GM18519 (cell line): ENCODE measurements at regions not wholly inside any gene's neighbourhood (a gene's known extent, or its start where the extent isn't known, plus 50 kb on each side); places are given as distances from the start of the nearest gene placed in this dataset.
"Not testable (repeated sequence)": the region's sequence is repeated elsewhere in the genome, so short reads cannot be mapped to it uniquely, and the experiment has no call there.

ENCODE experiments used
- ATAC-seq: cut with Tn5 transposase; IDR thresholded peaks from one replicate; pipeline ENCODE4 v1.9.1; 2021; ENCODE audit warnings: mild to moderate bottlenecking, moderate library complexity; ENCODE audit not compliant: unreplicated experiment, low FRiP score

DNA sequence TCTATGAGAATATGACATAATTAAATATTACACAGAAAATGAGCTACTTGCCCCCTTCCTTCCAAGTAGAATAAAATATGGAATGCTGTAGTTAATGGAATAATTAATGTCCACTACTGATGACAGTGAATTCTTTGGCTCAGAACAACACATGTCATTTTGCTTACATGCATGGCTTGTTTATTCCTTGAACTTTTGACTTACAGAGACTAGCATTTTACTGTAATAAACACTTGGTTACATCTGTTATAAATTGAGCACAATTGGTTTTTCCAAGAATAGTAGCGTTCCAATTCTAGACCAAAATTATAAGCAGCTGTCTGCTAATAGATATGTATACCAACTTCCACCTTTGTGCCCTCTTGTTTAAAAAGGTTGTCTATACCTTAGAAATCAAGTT lies 286.7 kb downstream of the OTUD1 start:
- no peak for ATAC-seq

DNA sequence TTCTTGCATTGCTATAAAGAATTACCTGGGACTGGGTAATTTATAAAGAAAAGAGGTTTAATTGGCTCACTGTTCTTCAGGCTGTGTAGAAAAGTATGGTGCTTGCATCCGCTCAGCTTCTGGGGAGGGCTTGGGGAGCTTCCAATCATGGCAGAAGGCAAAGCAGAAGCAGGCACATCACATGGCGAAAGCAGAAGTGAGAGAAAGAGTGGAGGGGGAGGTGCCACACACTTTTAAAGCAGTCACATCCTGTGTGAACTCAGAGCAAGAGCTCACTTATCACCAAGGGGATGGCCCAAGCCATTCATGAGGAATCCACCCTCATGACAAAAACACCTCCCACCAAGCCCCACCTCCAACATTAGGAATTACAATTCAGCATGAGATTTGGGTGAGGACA lies 303.5 kb downstream of the OTUD1 start:
- peak; percentile 98 for ATAC-seq

DNA sequence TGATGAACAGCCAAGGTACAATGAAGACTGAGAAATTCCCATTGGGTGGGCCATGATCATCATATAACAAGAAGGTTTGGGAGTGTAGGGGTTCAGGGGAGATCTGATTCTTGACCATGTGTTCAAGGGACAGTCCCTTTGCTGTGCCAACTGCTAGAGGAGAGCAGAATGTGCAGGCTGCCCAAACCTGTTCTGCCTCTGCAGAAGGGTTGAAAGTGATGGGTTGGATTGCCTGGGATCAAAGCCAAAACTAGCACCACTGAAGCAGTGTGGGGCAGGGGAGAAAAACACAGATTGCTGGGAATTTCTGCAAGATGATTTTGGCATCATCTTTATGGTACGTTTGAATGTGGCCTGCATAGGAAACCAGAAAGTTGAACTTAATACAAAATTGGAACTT lies 303.9 kb downstream of the OTUD1 start:
- peak; percentile 8 for ATAC-seq

DNA sequence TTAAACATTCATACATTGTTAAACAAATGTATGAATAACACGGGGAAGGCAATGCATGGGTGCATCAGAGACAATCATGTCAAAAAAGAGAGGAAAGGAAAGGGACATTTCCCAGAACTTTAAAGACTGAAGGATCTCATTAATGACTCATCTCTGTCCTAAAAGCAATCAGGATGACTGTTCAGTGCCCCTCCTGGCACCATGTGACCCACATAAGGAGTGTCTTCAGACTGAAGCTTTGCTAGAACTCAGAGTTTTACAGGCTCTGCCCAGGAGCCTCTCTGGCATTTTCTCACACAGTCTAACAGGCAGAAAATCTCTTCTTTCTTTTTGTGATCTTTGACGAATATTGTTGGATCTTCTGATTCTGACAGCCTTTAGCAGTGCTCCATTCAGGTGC lies 315.3 kb downstream of the OTUD1 start:
- ATAC-seq, result no peak

DNA sequence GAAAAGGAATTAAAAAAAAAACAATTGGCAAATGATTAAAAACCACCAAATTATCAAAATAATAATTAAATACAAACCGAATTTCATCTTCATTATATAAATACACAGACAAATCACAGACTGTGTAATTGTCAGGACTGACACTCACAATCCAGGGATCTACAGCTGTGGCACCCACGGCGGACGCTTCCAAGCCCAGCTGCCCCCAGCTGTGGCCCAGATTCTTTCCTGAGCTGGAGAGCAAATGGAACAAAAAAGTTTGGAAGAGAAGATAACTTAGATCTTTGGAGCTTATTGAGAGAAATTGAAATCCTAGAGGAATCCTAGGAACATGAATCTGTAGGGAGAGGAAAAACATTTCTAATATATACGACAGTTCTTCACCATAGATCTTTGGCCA lies 316.1 kb downstream of the OTUD1 start:
- ATAC-seq, result no peak

DNA sequence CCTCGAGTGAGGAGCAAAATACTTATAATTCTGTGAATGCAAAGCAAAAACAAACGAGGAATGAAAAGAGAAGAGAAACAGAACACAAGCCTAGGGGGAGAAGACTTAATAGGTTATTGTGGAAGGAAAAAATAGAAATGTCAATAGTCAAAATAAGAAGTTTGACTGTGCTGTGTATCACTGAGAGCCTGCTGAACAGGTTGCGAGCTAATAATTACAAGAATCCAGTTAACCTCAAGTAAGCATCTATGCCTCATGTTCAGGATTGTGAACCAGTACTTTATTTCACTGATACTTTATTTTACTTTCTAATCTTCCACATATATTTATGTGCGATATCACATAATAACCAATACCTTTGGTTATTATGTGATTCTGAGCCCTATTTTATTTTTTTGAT lies 316.7 kb downstream of the OTUD1 start:
- no peak for ATAC-seq

DNA sequence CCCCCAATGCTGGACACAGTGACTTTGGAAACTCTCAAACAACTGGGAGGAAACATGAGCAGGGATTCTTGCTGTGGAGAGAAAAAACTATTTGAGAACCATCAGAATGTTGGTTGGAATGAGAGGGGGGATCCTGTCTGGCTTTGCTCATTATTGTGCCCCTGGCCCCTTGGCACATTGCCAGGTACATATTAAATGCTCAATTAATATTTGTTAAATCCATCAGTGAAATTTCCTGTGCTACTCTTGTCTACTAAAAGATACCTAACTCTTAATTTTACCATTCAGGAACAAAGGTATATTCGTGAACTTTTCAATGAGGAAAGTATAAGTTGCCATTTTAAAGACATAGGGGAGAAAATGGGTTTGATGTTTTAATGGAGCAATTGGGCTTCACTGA lies 329.4 kb downstream of the OTUD1 start:
- ATAC-seq, result no peak

DNA sequence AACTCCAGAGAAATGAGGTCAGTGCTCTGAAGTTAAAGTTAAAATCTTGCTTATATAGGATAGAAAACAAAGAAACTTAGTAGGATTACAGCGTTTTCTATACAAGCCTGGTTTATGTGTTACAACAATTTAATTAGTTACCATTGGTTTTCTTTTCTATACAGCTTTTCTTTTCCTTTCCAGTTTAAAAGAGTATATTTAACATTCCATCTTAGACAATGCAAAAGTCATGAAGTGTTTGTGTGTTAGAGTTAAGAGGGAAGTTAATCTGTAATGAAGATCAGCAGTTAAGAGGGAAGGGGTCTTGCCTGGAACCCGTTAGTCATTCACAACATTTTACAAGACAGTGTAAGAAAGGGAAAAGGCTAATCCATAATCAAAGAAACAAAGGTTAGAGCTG lies 338.3 kb downstream of the OTUD1 start:
- ATAC-seq, result no peak

DNA sequence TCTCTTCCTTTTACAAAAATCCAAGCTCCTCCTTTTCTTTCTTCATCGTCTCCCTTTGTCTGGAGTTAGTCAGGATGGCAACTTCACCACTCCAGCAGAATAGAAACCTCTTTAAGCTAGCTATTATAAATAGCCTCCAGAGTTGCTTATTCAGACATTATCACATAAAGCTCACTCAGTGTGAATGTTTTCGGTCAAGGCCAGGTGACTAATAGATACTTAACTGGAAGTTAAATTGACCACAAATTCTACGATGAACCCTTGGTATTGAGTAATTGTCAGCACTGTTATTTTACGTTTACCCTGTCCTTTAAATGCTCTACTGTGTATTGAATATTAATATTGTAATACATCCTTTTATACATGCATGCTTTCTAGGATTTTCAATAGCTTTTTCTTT lies 340.4 kb downstream of the OTUD1 start:
- ATAC-seq, result no peak

DNA sequence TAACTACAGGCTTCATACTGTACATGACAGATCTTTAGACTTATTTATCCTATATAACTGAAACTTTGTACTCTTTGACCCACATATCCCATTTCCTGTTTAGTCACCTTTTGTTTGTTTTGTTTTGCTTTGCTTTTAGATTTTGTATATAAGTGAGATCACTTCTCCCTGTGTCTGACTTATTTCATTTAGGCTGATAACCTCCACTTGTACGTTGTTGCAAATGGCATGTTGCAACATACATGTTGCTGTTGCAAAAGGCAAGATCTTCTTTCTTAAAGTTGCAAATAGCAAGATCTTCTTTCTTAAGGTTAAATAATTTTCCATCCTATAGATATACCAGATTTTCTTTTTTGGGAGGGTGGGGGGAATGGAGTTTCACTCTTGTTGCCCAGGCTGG lies 341.5 kb downstream of the OTUD1 start:
- no peak for ATAC-seq

DNA sequence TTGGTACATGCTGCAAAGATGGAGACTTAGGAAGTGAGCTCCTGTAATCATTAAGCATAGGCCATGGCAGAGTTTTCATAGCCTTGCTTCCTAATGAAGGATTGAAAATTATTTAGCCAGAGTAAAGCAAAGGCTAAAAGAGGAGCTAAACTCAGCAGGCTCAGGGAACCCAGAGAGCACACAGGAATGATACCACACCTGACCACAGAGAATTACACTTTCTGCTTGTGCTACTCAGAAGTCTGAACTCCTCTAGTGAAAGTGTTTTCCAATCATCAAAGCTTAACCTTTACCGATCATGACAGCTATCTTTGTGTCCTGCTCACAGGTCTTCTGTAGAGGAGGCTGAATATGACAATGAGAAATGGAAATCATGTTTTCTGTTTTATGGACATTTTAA lies 347.7 kb downstream of the OTUD1 start:
- no peak for ATAC-seq

DNA sequence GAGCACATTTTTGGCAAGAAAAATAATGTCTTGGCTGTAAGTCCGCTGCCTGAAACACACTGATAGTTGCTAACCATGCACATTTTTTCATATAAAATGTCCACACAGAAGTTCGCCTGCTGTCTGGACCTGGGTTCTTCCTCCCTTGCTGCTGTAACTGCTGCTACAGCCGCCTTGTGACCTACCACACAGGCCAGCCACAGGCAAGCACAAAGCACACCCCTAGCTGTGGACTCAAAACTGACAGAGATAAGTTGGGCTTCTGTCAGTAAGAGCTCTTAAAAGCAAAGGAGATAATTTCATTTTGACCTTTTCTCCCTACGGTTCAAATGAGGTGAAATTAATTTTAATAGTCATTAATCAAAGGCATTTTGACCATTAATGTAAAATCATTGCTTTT lies 354.7 kb downstream of the OTUD1 start:
- no peak for ATAC-seq

DNA sequence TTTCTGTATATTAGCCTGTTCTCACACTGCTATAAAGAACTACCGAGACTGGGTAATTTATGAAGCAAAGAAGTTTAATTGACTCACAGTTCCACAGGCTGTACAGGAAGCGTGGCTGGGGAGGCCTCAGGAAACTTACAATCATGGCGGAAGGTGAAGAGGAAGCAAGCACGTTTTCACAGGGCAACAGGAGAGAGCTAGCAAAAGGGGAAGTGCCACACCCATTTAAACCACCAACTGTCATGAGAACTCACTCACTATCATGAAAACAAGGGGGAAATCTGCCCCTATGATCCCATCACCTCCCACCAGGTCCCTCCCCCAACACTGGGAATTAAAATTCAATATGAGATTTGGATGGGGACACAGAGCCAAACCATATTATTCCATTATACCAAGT lies 358.6 kb downstream of the OTUD1 start:
- not testable (repeated sequence) for ATAC-seq

DNA sequence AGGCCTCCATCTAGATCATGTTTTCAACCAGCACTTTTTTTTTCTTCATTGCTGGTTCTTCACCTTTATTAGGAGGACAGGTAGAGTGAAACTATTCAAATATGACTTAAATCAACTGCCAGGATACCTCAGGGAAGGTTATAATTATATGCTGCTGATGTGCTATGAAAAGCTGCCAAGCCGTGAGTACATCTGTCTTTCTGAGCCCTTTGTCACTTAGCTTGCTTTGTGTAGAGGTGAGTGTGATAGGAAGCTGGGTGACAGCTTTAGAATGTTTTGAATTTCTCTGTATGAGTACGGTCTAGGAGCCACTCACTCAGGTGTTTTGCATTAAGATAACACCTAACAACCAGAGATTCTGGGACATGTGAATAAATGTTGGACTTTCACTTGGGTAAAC lies 365.2 kb downstream of the OTUD1 start:
- ATAC-seq, result no peak

DNA sequence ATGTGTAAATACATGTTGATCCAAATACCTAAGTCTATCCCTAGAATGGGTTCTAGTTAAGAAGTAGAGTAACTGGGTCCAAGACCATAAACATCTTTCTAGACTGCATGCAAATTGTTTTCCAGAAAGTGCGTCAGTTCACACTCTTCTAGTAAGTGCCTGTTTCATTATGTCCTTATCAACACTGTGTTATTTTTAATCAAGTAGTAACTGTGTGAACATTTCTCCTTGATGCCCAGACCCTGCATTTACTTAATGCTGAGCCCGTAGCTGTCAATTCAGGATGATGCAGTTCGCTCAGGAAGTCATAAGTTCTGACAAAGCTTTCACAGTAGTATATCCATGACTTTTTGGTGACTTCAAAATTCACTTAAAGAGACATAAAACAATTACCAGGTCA lies 374.8 kb downstream of the OTUD1 start:
- no peak for ATAC-seq

DNA sequence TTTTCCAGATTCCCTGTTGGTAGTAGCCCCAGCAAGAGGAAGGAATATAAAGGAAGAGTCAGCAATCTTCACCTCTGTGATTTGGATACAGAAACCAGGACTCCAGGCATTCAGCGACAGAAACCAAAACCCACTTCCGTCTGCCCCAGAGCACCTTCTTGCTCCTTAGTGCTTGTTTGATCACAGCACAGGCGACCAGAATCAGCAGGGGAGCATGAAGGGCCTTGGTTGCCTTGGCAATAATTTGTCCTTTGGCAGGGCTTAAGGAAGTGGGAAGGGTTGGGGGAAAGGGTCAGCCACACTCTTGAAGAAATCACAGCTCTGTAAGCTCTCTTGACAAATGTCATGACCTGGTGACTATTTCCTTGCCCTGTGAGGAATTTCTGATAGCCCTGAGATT lies 379.6 kb downstream of the OTUD1 start:
- no peak for ATAC-seq

DNA sequence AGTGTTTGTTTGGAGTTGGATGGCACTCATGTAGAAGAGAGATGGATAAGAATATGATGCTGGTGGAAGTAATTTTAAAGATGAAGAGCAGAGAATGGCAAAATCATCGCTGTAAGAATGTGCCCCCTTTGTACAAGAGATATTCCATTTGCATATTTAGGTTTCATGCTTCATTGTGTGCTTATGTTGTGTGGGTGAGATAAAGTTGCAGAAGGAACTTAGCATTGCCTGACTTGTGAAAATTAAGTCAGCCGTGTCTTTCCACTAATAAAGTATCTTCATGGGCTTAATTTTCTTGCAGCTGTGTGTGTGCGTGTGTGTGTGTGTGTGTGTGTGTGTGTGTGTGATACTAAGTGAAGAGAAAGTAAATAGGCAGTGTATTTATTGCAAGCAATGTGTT lies 381.9 kb downstream of the OTUD1 start:
- no peak for ATAC-seq

DNA sequence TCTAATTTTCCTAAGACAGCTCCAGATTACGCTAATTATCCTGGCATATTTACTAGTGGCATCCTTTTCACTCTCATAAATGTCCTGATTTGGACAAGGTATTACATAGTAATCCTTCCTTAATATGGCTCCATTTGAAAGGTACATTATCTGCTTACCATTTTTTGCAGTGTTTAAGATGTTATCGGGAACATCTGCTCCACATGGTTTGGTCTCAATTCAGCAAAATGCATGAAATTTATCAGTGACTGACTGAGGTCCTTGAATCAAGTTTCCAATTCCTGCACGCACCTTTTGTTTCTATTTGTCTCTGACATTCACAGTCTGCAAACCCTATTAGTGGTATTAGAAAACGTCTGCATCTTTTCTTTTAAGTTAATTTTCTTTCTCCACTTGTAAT lies 384.1 kb upstream of the KIAA1217 start:
- ATAC-seq, result no peak

DNA sequence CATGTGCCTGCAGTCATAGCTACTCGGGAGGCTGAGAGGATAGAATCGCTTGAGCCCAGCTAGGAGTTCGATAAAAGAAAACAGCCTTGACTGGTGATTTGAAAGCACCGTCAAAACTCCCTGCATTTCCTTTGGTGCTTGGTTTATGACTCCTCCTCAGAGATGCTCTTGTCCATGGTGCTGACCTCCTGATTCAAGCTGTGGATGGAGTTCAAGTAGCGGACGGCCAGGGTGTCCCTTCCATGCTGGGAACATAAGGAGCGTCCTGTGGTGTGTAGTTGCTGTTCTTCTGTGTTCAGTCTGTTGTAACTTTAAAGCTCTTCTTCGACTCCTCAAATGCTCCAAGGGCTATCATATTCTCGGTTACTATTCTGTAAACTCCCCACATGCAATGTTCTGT lies 382.5 kb upstream of the KIAA1217 start:
- ATAC-seq, result no peak

DNA sequence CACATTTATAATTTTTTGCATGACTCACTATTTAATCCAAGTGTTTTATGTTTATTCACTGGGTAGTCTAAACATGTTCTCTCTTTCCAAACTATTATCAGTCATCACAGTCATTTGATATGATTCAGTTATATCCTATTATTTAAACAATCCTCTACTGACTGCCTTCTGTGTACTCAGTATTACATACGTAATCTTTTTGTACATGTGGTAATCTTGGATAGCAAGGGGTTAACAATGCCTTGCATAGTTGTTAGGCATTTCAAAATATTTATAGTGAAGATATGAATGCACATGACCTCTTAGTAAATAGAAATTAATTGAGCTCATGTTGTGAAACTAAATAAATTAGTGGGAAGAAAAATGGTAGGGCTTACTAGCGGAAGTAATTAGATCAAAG lies 379.4 kb upstream of the KIAA1217 start:
- no peak for ATAC-seq

DNA sequence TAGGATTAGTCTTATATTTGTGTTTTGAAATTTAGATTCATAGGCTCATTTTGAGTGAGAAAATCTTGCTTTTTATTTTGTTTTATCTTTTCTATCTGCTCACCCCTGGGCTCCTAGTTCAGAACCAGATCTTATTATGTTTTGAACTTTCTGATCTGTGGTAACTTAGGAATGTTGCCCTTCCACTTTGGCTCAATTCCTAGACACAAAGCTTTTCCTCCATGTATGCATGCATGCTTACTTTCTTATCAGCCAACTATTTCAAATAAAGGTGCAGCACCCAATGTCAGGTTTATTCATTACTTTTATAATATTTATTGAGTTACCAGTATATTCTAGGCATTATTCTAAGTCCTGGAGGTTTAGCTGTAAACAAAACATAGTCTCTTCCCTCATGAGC lies 374.8 kb upstream of the KIAA1217 start:
- ATAC-seq, result no peak

DNA sequence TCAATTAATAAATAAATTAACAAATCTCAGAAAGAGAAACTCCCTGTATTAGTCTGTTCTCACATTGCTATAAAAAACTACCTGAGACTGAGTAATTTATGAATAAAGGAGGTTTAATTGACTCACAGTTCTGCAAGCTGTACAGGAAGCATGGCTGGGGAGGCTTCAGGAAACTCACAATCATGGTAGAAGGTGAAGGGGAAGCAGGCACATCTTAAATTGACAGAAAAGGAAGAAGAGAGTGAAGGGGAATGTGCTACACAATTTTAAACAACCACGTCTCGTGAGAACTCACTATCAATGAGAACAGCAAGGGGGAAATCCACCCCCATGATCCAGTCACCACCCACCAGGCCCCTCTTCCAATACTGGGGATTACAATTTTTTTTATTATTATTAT lies 358.3 kb upstream of the KIAA1217 start:
- no peak for ATAC-seq

DNA sequence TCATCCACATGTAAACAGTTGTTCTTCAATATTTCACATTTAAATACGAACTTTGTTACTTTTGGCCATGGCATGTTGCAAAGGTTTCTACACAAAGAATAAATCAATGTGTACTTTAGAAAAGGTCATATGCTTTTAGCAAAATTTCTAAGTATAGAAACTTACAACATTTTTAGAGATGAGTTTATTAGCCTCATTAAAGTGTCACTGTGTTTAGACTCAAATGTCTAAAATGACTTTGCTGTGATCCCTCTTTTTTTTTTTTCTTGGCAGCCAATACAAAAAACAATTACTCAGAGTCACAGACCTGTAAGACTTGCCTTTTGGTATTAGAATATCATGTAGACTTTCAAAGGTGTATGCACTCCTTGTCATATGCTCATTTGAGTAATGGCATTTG lies 349.3 kb upstream of the KIAA1217 start:
- ATAC-seq, result no peak
